ENCODE measurements at regions not wholly inside any gene's neighbourhood (a gene's known extent, or its start where the extent isn't known, plus 50 kb on each side); places are given as distances from the start of the nearest gene placed in this dataset.

GRCh38 chr14:76937181-76938091, 91.1 kb downstream of the IRF2BPL start:
- Histone ChIP-seq H3K27ac (peak overlapping the region; percentile 20), H3K36me3 (no peaks in the 10 kb centered on the region), H3K4me3 (no peak overlapping the region), H3K9me3 (no peaks in the 10 kb centered on the region), H3K4me1 (peaks cover 23% of the 10 kb centered on the region), H3K27me3 (no peaks in the 10 kb centered on the region)
- DNase-seq (ENCODE audit: extremely low spot score in 2 of 2), result no peak
- TF ChIP-seq POLR2AphosphoS5 (IDR thresholded peaks at IDR 0.05; ENCODE audit: insufficient read depth in 1 of 2, low read depth in 1 of 2), result no peak
- TF ChIP-seq, protein P1, sequence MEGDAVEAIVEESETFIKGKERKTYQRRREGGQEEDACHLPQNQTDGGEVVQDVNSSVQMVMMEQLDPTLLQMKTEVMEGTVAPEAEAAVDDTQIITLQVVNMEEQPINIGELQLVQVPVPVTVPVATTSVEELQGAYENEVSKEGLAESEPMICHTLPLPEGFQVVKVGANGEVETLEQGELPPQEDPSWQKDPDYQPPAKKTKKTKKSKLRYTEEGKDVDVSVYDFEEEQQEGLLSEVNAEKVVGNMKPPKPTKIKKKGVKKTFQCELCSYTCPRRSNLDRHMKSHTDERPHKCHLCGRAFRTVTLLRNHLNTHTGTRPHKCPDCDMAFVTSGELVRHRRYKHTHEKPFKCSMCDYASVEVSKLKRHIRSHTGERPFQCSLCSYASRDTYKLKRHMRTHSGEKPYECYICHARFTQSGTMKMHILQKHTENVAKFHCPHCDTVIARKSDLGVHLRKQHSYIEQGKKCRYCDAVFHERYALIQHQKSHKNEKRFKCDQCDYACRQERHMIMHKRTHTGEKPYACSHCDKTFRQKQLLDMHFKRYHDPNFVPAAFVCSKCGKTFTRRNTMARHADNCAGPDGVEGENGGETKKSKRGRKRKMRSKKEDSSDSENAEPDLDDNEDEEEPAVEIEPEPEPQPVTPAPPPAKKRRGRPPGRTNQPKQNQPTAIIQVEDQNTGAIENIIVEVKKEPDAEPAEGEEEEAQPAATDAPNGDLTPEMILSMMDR (IDR thresholded peaks at IDR 0.05), result no peak
- no peak for TF ChIP-seq POLR2A (IDR thresholded peaks at IDR 0.05)
- intact Hi-C loops (cut with DNase I), result no loop called here

DNA sequence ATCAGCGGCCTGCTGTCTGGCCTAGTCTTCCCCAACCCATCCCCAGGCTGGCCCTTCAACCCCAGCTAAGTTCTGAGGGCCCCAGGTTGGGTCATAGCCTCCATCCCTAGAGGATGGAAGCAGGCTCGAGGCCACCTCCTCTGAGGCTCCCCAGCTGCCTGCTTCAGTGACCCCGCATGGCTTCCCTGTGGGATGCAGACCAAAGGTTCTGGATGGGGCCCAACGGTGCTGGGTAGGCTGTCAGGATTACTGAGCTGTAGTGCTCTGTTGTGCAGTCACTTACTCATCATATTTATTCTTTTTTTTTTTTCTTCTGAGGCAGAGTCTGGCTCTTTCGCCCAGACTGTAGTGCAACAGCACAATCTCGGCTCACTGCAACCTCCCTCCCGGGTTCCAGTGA, 92.0 kb downstream of the IRF2BPL start:
- Histone ChIP-seq H3K4me3 (no peak overlapping the region), H3K27ac (no peak overlapping the region), H3K4me1 (peaks cover 23% of the 10 kb centered on the region), H3K9me3 (no peaks in the 10 kb centered on the region), H3K27me3 (no peaks in the 10 kb centered on the region), H3K36me3 (no peaks in the 10 kb centered on the region)
- no peak for DNase-seq (ENCODE audit: extremely low spot score in 2 of 2)
- TF ChIP-seq, protein P1 (IDR thresholded peaks at IDR 0.05), result no peak
- no peak for TF ChIP-seq POLR2AphosphoS5 (IDR thresholded peaks at IDR 0.05; ENCODE audit: insufficient read depth in 1 of 2, low read depth in 1 of 2)
- no peak for TF ChIP-seq POLR2A (IDR thresholded peaks at IDR 0.05)
- intact Hi-C loops (cut with DNase I), result no loop called here

GRCh38 chr14:76933515-76933914, 95.0 kb downstream of the IRF2BPL start:
- TF ChIP-seq POLR2A (IDR thresholded peaks at IDR 0.05) (no peak), POLR2AphosphoS5 (IDR thresholded peaks at IDR 0.05; ENCODE audit: insufficient read depth in 1 of 2, low read depth in 1 of 2) (no peak)
- TF ChIP-seq, protein P1 (IDR thresholded peaks at IDR 0.05), result no peak
- Histone ChIP-seq H3K27me3 (no peaks in the 10 kb centered on the region), H3K4me1 (peaks cover 31% of the 10 kb centered on the region), H3K9me3 (no peaks in the 10 kb centered on the region), H3K27ac (no peak overlapping the region), H3K36me3 (no peaks in the 10 kb centered on the region), H3K4me3 (no peak overlapping the region)
- intact Hi-C loops (cut with DNase I), result no loop called here
- no peak for DNase-seq (ENCODE audit: extremely low spot score in 2 of 2)

GRCh38 chr14:76931631-76932402, 96.7 kb downstream of the IRF2BPL start:
- no peak overlapping the region for H3K4me3 ChIP-seq
- no peak for DNase-seq (ENCODE audit: extremely low spot score in 2 of 2)

DNA sequence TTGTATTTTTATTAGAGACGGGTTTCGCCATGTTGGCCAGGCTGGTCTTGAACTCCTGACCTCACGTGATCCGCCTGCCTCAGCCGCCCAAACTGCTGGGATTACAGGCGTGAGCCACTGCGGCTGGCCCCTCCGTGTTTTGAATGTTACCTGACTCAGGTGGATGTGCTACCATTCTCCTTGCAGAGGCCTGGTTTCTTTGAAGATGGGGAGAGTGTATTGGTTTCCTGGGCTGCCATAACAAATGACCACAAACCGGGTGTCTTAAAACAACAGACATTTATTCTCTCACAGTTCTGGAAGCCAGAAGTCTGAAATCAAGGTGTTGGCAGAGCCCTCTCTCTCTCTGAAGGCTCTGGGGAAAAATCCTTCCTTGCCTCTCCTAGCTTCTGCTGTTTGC, 98.0 kb downstream of the IRF2BPL start:
- Histone ChIP-seq H3K27ac (no peak overlapping the region), H3K4me1 (peaks cover 24% of the 10 kb centered on the region), H3K9me3 (no peaks in the 10 kb centered on the region), H3K4me3 (no peak overlapping the region), H3K36me3 (no peaks in the 10 kb centered on the region), H3K27me3 (no peaks in the 10 kb centered on the region)
- no peak for DNase-seq (ENCODE audit: extremely low spot score in 2 of 2)
- no peak for TF ChIP-seq POLR2A (IDR thresholded peaks at IDR 0.05)
- intact Hi-C loops (cut with DNase I), result no loop called here

More at GRCh38 chr14:76931631-76932402, 96.7 kb downstream of the IRF2BPL start:
- peaks cover 29% of the 10 kb centered on the region for H3K4me1 ChIP-seq
- H3K27ac ChIP-seq, result no peak overlapping the region
- no peaks in the 10 kb centered on the region for H3K36me3 ChIP-seq
- intact Hi-C loops (cut with DNase I), result no loop called here
- no peak for TF ChIP-seq POLR2A (IDR thresholded peaks at IDR 0.05)
- no peaks in the 10 kb centered on the region for H3K9me3 ChIP-seq
- no peaks in the 10 kb centered on the region for H3K27me3 ChIP-seq

All from vagina (tissue), 2 donors.